ENCODE measurements at regions not wholly inside any gene's neighbourhood (a gene's known extent, or its start where the extent isn't known, plus 50 kb on each side); places are given as distances from the start of the nearest gene placed in this dataset.

DNA sequence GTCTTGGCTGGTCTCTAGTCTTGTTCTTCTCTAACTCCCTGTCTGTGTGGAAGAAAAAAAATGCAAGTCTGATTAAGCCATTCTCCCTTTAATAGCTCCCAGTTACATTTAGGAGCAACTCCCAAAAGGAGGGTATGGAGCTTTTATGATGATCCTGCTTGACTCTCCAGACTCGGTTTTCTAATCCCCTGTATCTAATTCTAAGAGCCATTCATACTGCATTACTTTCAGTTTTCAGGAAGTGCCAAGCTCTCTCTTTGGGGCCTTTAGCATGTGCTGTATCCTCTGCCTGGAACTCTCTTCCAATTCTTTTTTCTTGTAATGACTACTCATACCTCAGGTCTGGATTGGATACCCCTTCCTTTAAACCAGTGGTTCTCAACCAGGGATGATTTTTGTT is 219.7 kb upstream of the SPRED2 start:
- Histone ChIP-seq H3K36me3 (no peaks in the 10 kb centered on the region), H3K4me1 (no peaks in the 10 kb centered on the region), H3K4me3 (no peak overlapping the region), H3K9me3 (no peaks in the 10 kb centered on the region), H3K27me3 (no peaks in the 10 kb centered on the region), H3K27ac (no peak overlapping the region)
- no peak for DNase-seq (ENCODE audit: low spot score in 2 of 2)
- intact Hi-C loops (cut with DNase I): no loop called here
- TF ChIP-seq, protein P1, sequence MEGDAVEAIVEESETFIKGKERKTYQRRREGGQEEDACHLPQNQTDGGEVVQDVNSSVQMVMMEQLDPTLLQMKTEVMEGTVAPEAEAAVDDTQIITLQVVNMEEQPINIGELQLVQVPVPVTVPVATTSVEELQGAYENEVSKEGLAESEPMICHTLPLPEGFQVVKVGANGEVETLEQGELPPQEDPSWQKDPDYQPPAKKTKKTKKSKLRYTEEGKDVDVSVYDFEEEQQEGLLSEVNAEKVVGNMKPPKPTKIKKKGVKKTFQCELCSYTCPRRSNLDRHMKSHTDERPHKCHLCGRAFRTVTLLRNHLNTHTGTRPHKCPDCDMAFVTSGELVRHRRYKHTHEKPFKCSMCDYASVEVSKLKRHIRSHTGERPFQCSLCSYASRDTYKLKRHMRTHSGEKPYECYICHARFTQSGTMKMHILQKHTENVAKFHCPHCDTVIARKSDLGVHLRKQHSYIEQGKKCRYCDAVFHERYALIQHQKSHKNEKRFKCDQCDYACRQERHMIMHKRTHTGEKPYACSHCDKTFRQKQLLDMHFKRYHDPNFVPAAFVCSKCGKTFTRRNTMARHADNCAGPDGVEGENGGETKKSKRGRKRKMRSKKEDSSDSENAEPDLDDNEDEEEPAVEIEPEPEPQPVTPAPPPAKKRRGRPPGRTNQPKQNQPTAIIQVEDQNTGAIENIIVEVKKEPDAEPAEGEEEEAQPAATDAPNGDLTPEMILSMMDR (IDR thresholded peaks at IDR 0.05): no peak

DNA sequence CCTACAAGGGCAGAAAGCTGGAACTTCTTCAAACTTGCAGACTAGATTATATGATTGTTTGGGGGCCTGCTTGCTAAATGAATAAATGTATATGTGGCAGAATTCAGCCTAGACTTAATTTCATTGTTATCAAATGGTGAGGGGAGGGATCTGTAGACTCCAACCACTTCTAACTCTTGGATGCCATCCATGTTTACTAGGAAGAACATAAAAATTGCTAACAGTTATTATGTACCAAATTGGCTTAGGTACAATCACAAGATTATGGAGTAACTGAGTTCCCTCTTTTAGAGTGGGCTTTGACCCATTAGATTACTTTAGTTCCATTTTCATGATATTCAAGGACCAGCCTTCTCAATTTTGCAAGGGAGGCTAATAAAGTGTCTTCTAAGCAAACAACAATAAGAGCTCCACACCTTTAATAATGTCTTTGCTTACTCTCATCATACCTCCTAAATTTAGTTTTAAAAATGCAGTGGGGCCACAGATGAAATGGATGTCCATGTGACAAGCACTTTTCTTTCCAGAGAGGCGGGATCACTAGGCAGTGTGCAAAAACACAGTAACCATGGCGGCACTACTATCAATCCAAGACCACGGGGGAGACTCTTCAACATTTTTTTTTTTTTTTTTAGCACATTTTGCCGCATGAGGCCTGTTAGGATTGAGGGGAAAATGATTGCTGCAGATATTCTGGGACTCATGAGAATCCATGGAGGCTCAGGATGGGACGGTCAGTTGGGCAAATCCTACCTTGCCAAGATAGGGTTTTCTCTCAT is 217.6 kb upstream of the SPRED2 start:
- no peak overlapping the region for H3K27ac ChIP-seq
- intact Hi-C loops (cut with DNase I): no loop called here
- H3K4me1 ChIP-seq: no peaks in the 10 kb centered on the region
- TF ChIP-seq, protein P1 (IDR thresholded peaks at IDR 0.05): no peak
- no peaks in the 10 kb centered on the region for H3K36me3 ChIP-seq
- H3K27me3 ChIP-seq: no peaks in the 10 kb centered on the region
- no peaks in the 10 kb centered on the region for H3K9me3 ChIP-seq
- no peak overlapping the region for H3K4me3 ChIP-seq
- DNase-seq (ENCODE audit: low spot score in 2 of 2): no peak

DNA sequence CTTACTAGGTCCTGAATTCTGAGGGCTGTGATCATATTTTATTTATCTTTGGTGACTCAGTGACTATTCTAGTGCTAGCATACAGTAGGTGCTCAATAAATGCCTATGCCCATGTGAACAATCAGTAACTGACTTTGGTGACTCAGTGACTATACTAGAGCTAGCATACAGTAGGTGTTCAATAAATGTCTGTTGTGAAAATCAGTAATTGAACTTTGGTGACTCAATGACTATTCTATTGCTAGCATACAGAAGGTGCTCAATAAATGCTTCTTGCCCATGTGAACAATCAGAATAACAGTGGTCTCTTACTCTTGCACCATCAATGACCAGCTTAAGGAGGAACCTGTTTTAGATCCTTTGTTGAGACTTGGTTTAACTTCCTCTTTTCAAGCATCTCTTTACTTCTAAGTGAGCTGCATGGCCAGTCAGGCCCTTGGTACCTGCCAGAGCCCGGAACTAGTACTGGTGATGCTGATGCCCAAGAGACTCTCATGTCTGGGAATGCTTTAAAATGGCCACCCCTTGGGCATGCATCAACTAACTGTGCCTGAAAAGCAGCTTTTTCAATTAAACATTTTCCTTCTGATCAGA is 214.9 kb upstream of the SPRED2 start:
- Histone ChIP-seq H3K9me3 (no peaks in the 10 kb centered on the region), H3K27ac (no peak overlapping the region), H3K36me3 (no peaks in the 10 kb centered on the region), H3K4me1 (no peaks in the 10 kb centered on the region), H3K27me3 (no peaks in the 10 kb centered on the region), H3K4me3 (no peak overlapping the region)
- intact Hi-C loops (cut with DNase I): no loop called here
- TF ChIP-seq, protein P1 (IDR thresholded peaks at IDR 0.05): no peak
- no peak for DNase-seq (ENCODE audit: low spot score in 2 of 2)

DNA sequence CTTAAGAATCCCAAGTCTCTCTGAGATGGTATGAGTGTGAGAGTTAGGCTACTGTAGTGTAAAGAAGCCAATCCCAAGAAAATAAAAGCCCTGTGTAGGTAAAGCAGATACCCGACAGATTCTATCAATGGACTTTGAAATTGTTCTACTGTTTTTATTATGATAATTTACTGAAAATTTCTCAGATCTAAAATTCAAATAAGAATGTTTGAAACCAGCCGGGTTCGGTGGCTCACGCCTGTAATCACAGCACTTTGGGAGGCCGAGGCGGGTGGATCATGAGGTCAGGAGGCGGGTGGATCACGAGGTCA is 208.3 kb upstream of the SPRED2 start:
- Histone ChIP-seq H3K27me3 (no peaks in the 10 kb centered on the region), H3K27ac (no peak overlapping the region), H3K4me3 (no peak overlapping the region), H3K4me1 (no peaks in the 10 kb centered on the region), H3K36me3 (no peaks in the 10 kb centered on the region), H3K9me3 (no peaks in the 10 kb centered on the region)
- no peak for DNase-seq (ENCODE audit: low spot score in 2 of 2)
- intact Hi-C loops (cut with DNase I): no loop called here
- TF ChIP-seq, protein P1 (IDR thresholded peaks at IDR 0.05): no peak

GRCh38 chr2:65639156-65639864 is 206.9 kb upstream of the SPRED2 start:
- H3K9me3 ChIP-seq: no peaks in the 10 kb centered on the region
- H3K36me3 ChIP-seq: no peaks in the 10 kb centered on the region
- H3K4me1 ChIP-seq: no peaks in the 10 kb centered on the region
- H3K4me3 ChIP-seq: no peak overlapping the region
- no peak overlapping the region for H3K27ac ChIP-seq
- H3K27me3 ChIP-seq: no peaks in the 10 kb centered on the region
- no peak for DNase-seq (ENCODE audit: low spot score in 2 of 2)
- TF ChIP-seq, protein P1 (IDR thresholded peaks at IDR 0.05): no peak
- intact Hi-C loops (cut with DNase I): no loop called here

All from ascending aorta (tissue), 2 donors.